Stimulated activated CD4-positive, alpha-beta T cell treated with anti-CD3 and anti-CD28 coated beads, TNF-alpha, amount 100 ng/mL, for 24 hours (primary cell): ENCODE measurements at regions not wholly inside any gene's neighbourhood (a gene's known extent, or its start where the extent isn't known, plus 50 kb on each side); places are given as distances from the start of the nearest gene placed in this dataset.
"Not testable (repeated sequence)": the region's sequence is repeated elsewhere in the genome, so short reads cannot be mapped to it uniquely, and the experiment has no call there.

Experiments used
- DNase-seq, 3 experiments: peaks; one replicate each; pipeline ENCODE4 v3.0.0-alpha.2; 2020; ENCODE audit warnings: low read depth in 3 of 3

DNA sequence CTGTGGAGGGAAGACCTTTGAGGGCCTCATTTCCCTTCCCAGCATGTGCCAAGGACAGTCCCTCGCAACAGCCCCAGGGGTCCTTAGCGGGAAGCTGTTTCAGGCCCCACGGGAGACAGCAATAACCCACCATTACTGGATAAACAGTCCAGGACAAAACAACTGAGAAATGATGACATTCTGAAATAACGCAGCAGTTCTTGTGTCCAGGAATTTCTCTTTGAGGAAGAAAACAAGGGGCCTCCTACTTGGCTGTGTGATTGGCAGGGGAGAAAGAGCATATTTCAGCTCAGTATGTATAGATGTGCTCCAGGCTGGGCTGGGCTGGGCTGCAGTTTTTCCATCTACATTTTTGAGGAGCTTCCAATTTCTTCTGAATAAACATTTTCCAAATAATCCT, 82.2 kb upstream of the THBS1 start:
- no peak for DNase-seq

DNA sequence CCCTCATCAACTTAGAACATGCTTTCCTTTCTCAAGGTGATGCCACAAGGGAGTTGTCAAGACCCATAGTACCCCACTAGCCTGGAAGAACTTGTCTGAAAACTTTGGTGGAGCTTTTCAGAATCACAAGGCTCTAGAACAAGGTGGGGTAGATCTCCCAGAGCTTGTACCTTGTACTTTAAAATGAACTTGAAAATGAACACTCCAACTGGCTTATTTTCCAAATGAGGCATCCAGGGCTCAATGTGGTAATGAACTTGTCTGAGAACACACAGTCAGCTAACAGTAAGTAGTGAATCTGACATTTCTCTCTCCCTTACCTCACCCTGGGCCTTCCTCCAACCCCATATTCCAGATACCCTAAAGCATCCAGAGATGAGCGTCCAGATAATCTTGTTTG, 81.8 kb upstream of the THBS1 start:
- DNase-seq: no peak

DNA sequence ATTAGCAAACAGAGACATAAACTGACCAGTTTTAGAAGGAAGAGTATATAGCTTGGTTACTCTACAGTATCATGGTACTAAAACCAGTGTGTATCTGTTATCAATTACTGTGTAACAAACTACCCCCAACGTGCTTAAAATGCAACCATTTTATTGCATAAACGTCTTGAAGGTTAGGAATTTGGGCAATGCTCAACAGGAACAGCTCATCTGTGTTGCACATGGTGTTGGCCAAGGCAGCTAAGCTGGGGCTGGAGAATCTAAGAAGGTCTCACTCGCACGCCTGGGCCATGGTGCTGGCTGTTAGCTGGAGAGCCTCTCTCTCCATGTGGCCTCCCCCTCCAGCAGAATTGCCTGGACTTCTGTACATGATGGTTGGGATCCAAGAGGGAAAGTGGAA, 81.2 kb upstream of the THBS1 start:
- DNase-seq: no peak

DNA sequence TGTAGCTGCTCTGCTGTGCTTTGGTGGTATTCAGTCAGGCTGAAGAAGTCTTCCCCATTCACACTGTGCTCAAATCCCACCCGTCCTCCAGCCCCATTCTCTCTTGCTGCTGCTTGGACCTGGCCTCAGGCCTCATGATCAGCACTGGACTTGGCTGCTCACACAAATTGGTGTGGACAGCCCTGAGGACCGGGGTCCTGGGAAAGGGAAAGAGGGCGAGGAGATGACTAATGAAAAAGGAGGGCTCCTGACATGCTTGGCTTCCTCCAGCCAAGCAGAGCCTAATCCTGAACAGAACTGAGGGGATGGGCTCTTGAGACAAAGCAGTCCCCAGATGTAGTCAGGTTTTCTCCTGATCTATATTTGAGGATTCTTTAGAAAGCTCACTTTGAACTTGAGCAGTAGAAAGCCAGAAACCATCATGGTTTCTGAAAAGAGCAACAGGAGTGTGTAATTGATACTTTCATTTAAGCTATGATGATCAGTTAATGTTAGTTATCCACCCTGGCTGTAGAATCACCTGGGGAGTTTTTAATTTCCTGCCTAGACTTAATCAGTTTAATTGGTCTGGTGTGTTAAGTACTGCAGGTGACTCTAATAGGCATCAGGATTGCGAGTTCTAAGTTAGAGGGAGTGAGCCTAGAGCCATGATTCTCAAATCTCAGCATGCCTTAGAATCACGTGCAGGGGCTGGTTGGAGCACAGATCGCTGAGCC, 79.4 kb upstream of the THBS1 start:
- no peak for DNase-seq

DNA sequence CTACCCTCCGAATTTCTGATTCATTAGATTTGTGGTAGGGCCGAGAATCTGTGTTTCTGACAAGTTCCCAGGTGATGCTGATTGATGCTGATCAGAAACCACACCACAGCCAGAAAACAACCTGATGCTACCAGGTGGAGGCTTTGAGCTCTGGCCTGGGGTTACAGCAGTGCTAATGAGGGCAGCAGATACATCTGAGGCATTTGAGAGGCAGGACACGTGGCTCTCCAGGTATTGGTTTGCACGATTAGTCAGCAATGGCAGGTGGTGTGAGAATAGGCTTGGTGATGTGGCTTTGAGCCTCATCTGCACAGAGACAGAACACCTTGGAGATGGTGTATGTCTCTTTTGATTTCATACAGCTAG, 78.8 kb upstream of the THBS1 start:
- DNase-seq: no peak

DNA sequence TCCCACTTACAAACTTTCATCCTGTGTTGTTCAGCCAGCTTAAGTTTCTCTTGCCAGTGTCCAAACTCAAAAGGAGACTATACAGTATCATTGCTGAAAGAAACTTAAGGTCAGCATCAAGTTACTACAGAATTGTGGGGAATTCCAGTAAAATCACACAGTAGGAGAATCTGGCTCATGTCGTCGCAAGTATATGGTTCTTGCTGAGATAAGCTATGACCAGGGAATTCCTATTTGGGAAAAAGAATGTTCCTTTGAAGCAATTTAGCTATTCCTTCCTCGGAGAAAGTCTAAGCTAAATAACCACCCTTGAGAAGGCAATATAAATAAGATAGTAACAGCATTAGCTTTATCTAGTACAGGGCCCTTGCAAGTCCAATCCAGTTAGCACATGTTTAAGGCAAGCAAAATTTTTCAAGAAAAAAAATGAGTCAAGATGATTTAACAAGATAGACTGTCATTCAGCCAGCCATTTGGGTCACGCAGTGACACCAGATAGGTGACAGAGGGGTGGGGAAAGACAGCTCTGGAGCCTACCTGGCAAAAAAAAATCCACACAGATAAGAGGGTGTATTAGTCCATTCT, 78.2 kb upstream of the THBS1 start:
- no peak for DNase-seq

DNA sequence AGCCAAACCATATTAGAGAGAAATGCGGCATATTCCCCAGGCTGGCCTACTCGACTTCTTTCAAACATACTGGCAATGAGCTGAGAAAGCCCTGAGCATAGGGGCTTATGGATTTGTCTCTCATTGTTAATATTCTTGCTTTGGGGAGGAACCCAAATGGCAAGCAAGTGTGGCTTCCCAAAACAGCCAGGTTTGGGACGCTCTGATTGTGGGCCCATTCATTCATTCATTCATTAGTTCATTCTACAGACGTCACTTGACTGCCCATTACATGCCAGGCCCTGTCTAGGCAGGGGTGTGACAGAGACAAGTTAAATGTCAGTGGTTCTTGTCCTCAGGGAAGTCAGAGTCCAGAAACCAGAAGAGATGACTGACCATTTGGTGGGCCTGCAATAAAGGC, 77.4 kb upstream of the THBS1 start:
- no peak for DNase-seq

DNA sequence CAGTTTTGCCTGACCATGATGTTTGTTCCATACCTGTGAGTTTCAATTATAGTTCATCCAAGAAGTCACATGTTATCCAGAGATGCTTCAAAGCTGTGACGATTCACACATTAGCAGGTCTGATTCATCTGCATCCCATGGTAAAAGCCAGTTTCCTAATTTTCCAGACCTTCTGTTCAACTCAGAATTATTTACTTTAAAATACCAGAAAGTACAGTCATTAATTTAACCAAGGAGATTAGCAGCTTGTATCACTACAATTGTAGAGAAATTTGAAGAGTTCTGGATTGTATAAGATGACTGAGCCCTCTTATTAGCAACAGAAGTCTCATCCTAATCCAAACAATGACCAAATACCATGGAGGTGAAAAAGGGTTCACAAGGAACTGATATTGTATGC, 76.1 kb upstream of the THBS1 start:
- no peak for DNase-seq

DNA sequence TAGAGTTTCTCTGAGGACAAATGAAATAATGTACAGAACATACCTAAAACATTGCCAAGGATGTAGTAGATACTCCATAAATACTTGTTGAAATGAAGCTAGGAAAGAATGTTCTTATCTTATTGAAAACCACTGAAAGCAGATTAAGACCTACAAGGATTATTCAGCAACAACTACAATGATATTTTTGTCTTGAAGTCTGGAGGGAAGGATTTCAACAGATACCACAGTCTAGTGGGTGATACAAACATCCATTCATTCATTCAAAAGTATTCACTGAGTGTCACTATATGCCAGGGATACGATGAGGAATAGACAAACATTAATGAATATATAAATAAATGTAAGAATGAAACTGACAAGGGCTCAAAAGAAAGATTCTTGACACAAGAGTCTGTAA, 74.7 kb upstream of the THBS1 start:
- DNase-seq: no peak

DNA sequence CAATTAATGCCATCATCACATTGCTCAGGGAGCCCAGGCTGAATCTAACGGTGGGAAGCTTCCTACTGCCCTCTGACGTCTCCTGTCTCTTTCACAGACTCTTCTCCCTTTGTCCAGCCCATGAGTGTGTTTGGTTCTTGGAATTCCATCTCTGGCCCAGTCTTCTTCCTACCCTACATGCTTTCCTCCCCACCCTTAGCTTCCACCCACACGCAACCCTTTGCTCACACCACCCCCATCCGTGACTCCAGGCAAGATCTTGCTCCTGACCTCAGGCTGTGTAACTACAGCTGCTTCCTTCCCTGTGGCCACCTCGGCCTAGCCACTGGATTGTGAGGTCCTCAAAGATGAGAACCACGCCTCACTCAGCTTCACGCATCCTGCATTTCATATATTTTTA, 72.3 kb upstream of the THBS1 start:
- DNase-seq: no peak

DNA sequence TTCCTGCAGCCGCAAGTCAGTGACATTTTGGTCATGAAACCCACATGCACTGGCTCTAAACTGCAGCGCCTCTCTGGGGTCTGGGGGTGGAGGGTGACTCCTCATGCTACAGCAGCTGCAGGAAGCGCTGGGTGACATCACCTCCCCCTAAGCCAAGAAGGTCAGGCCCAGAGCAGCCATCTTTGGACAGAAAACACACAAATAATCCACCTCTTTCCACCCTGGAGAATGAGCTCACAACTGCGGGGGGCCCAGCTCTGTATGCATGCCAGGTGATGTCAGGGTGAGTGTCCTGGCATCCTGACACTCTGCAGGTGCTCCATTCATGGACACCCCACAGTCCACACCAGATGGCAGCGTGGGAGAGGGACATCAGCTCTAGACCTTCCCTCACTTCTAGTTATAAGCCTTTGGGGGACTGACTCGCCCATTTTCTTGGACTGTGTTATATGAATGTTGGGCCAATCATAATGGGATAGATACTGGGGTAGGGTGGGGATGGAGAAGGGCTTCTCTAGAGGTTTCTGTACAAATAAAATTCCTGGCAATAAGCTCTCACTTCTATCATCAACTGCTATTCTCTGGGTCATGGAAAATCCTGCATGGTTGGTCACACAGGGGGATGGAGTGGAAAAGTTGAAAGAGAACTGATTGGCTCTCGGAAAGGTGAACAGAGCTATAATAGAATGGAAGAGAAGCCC, 70.7 kb upstream of the THBS1 start:
- no peak for DNase-seq

DNA sequence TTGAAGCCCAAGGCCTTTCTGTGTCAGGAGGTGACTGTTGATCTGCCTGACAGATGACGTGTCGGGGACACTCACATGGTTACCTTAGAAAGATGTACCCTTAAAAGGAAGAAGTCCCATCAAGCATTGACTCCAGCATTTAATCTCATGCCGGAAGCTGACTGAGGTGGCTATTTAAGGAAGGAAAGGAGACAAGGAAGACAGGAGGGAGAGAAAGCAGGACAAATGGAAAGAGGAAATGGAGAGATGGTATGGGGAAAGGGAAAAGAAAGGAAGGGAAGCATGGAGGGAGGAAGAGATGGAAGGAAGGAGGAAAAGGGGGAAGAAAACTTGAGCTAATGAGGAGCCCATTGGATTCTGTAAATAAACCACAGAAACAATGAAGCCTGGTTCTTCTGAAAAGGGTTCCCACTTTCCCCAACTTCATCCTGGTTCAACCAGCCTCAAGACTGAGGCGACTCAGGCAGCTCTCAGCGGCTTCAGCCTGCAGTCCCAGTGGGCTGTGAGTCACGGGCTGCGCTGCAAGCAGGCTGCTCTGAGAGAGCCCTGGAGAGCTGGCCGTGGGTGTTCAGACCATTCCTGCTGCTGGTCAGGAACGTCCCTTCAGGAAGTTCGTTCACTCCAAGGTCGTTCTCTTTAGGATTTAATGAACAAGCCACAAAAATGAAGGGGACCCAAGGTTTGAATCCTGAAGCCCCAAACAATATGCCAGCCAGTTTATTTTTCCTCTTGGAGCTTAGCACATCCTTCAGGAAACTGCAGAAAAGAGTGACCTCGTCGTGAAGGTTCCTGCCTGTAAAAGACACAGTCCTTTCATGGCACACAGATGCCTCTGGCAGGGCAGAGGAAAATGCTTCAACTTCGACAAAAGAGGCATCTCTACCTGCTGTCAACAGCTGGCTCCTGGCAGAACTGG, 69.6 kb upstream of the THBS1 start:
- DNase-seq: no peak

DNA sequence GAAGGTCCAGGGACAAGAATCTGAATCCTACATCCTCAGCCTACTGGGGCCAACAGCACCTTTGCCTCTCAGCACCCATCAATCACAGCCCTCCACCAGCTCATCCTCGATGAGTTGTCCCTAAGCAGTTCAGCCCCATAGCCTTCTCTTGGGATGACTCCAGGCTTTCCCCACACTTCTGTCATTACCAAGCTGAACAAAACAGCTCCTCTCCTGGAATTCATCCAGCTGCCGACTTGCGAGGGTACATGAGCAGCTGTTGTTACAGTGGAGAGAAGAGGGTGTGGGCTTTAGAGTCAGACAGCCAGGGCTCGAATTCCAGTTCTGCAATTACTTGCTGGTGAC, 69.0 kb upstream of the THBS1 start:
- DNase-seq: no peak

DNA sequence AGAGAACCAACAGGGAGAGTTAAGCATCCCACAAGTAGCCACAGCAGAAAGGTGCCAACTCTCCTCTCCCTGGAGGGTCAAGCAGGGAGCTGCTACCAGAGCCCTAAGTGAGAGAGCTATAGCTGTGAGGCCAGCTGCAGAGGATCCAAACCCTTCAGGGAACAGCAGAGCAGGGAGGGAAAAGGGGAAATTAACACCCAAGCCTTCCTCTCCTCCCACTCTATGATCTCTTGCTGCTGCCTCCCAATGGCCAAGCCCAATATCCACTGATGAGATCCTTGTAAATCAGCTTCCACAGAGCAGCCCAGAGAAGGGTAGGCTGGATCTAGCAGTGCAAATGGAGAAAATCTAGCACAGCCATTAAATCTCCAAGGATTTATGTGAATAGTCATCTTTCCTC, 68.2 kb upstream of the THBS1 start:
- no peak for DNase-seq

DNA sequence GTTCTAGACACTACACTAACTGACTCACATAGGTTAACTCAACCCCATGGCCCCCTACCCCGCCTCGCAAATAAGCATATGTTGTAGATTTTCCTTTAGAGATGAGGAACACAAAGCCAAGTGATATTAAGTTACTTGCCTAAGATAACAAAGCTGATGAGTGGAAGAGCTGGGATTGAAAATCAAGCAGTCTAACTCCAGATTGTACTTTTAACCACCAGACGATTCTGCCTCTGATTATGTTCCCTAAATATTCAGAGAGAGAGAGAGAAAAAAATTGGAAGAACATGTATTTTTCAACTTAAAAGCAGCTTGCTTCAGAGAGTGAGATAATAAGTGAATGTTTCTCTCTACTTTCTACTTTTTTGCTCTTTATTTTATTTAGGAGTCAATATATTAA, 66.9 kb upstream of the THBS1 start:
- DNase-seq: no peak

DNA sequence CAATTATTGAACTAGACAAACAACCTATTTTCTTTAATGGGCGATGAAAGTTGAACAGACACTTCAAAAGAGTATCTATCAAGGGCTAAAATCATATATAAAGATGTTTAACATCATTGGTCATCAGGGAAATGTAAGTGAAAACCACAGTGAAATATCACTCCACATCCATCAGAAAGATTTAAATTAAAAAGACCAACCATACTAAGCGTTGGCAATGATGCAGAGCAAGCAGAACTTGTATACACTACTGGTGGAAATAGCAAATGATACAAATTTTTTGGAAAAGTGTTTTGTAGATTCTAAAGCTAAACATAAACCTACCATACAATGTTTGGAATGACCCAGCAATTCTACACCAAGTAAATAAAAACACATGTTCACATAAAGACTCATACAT, 65.9 kb upstream of the THBS1 start:
- DNase-seq: no peak

DNA sequence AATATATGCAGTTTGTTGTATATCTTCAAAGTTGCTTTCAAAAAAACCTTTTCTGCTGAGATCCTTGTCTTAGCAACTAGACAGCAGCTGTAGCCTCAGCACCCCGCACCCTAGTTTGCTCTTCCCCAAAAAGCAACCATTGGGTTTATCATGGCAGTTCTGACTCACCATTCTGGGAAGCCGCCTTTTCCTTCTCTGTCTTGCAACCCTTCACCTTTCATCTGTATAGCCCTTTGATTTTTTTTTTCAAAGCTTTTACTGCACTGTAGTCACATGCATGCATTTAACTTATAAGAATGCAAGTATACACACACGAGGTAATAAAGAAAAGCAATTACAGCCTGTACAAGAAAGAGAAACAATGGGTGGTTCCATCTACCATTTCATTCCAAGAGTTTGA, 65.1 kb upstream of the THBS1 start:
- DNase-seq: no peak

DNA sequence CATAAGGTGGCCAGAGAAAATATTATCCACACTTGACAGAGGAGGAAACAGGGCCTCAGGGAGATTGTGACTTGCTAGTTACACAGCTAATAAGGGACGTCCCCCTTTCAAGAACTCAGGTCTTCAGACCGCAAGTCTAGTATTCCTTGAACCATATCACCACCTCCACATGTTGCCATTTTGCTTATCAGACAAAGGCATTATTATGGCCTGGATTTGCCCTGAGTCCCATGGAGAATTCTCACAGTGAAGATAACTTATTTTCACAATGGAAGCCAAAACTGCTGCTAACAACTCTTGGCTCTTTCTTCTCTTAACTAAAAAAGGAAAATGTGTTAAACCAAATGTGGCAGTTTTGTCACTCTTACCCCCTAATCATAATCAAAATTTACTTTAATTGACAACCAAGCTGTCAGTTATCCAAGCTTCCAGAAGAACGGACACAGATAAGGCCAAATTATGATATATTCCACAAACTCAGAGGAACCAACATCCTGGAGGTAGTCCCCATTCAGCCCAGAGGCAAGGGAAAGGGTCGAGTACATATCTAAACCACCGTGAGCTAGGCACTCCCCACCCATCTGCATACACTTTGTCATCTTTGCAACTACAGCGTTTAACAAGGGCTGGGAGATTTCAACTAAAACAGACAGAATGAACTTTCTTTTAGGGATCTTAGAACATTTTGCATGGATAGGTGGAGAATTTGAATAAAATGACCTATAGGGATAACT, 63.6 kb upstream of the THBS1 start:
- no peak for DNase-seq

DNA sequence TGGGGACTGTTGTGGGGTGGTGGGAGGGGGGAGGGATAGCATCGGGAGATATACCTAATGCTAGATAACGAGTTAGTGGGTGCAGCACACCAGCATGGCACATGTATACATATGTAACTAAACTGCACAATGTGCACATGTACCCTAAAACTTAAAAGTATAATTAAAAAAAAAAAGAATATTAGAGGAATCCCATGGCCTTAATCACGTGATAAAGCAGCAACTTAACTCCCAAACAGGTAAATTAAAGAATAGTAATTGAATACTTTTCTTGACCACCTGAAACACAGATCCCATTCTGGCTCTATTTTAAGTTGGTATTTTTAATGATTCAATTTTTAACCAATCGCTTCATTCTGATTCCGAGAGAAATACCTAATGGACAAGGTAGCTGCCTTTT, 56.9 kb upstream of the THBS1 start:
- DNase-seq: not testable (repeated sequence)

DNA sequence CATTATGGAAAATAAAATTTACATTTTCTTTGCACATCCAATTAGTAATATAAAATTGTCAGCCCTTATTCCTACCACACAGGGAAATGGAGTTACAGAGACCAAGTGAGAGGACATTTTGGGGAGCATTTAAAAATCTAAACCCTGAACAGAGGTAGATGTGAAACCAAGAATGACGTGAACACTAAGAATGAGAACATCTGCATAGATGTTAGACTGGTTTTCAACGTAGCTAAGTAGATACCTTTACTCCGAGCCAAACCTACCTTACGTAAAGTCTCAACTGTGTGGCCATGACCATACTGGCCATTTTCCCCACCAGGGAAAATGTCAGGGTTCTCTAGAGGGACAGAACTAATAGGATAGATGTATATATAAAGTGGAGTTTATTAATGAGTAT, 51.4 kb upstream of the THBS1 start:
- no peak for DNase-seq

DNA sequence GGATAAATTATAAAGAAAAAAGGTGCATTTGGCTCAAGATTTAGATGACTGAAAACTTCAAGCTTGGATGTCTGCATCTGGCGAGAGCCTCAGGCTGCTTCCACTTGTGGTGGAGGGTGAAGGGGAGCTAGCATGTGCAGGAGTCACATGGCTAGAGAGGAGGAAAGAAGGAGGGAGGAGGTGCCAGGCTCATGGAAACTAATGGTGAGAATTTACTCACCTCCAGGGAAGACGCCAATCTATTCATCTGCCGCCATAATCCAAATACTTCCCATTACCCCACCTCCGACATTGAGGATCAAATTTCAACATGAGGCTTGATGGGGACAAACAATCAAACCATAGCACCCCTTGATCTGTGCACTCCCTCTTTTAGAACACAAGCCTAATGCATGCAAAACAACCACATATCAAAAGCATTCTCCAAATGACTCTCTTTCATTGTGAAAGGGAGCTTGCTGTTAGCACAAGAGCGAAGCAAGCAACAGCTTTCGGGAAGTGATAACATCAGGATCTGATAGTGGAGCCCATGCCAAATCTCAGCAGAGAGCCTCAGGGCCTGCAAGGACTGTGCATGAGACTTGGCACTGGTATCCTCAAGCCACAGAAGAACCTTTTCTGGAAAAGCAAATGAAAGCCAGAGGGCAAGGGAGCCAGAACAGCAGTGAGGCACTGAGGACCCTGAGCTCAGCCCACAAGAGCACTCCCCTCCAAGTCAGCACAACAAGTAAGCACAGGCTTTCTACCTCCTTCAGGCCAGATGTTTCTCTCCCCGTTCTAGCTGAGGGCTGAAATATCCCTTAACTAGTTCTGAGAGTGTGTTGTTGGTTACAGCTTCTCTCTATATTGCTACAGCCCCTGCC, 50.2 kb upstream of the THBS1 start:
- no peak for DNase-seq
